OCI-LY3 (cell line): ENCODE measurements at regions not wholly inside any gene's neighbourhood (a gene's known extent, or its start where the extent isn't known, plus 50 kb on each side); places are given as distances from the start of the nearest gene placed in this dataset.

Experiments used
- CTCF ChIP-seq: fragments of 200-600, 300-600 bp; sonication (generic); IDR thresholded peaks from 2 replicates; pipeline ENCODE4 v1.5.1; 2014; ENCODE audit warnings: antibody characterized with exemption, low read length, low read depth
- EZH2phosphoT487 ChIP-seq: fragments of 200-600 bp; shearing (Covaris generic); IDR thresholded peaks from 2 replicates; pipeline ENCODE4 v1.6.1; 2018; ENCODE audit warnings: antibody characterized with exemption, mixed run types, low read depth

GRCh38 chr10:28949005-28950004, 272.0 kb downstream of the BAMBI start:
- TF ChIP-seq CTCF (no peak), EZH2phosphoT487 (no peak)
